ENCODE measurements at regions not wholly inside any gene's neighbourhood (a gene's known extent, or its start where the extent isn't known, plus 50 kb on each side); places are given as distances from the start of the nearest gene placed in this dataset.

- DNase-seq (ENCODE audit: low read depth) = no peak
- no peak for TF ChIP-seq CTCF (IDR thresholded peaks at IDR 0.05; ENCODE audit: insufficient read depth, low read length, severe bottlenecking)
- no peak for FAIRE-seq
- no peaks in the 10 kb centered on the region for H3K27me3 ChIP-seq (ENCODE audit: control insufficient read depth, insufficient read depth, low read length)
- H3K4me3 ChIP-seq (ENCODE audit: low read depth, low read length) = no peak overlapping the region
- H3K36me3 ChIP-seq (ENCODE audit: control insufficient read depth, insufficient read depth, low read length) = no peaks in the 10 kb centered on the region
Measured at GRCh38 chr12:17416748-17417147, 673.2 kb downstream of the RERGL start.

GRCh38 chr12:17414596-17414995 lies 675.4 kb downstream of the RERGL start:
- no peaks in the 10 kb centered on the region for H3K27me3 ChIP-seq (ENCODE audit: control insufficient read depth, insufficient read depth, low read length)
- no peak for FAIRE-seq

GRCh38 chr12:17411662-17412061 lies 678.3 kb downstream of the RERGL start:
- no peak for TF ChIP-seq CTCF (IDR thresholded peaks at IDR 0.05; ENCODE audit: insufficient read depth, low read length, severe bottlenecking)
- Histone ChIP-seq H3K4me3 (ENCODE audit: low read depth, low read length) (no peak overlapping the region), H3K27me3 (ENCODE audit: control insufficient read depth, insufficient read depth, low read length) (no peaks in the 10 kb centered on the region), H3K36me3 (ENCODE audit: control insufficient read depth, insufficient read depth, low read length) (no peaks in the 10 kb centered on the region)
- no peak for DNase-seq (ENCODE audit: low read depth)
- FAIRE-seq = no peak

More at GRCh38 chr12:17414596-17414995, 675.4 kb downstream of the RERGL start:
- DNase-seq (ENCODE audit: low read depth) = no peak
- no peak for TF ChIP-seq CTCF (IDR thresholded peaks at IDR 0.05; ENCODE audit: insufficient read depth, low read length, severe bottlenecking)
- no peak overlapping the region for H3K4me3 ChIP-seq (ENCODE audit: low read depth, low read length)
- no peaks in the 10 kb centered on the region for H3K36me3 ChIP-seq (ENCODE audit: control insufficient read depth, insufficient read depth, low read length)

GRCh38 chr12:17388679-17389078 lies 701.3 kb downstream of the RERGL start:
- Histone ChIP-seq H3K4me3 (ENCODE audit: low read depth, low read length) (no peak overlapping the region), H3K36me3 (ENCODE audit: control insufficient read depth, insufficient read depth, low read length) (no peaks in the 10 kb centered on the region), H3K27me3 (ENCODE audit: control insufficient read depth, insufficient read depth, low read length) (no peaks in the 10 kb centered on the region)
- TF ChIP-seq CTCF (IDR thresholded peaks at IDR 0.05; ENCODE audit: insufficient read depth, low read length, severe bottlenecking) = no peak
- DNase-seq (ENCODE audit: low read depth) = no peak
- FAIRE-seq = no peak

DNA sequence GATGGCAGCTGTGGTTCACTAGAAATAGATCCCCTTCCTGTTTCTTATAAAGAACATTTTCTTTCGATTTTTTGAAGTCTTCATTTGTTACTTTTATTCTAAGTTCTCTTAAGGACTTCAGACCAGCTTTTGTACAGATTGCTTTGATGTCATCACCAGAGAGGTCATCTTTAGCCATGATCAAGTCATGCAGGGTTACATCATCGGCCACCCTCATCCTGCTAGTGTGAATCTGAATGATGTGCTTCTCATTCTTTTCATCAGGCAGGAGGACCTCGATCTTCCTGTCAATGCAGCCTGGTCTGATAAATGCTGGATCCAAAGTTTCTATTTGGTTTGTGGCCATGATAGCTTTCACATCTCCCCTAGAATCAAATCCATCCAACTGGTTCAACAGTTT lies 706.7 kb downstream of the RERGL start:
- H3K36me3 ChIP-seq (ENCODE audit: control insufficient read depth, insufficient read depth, low read length) = no peaks in the 10 kb centered on the region
- DNase-seq (ENCODE audit: low read depth) = no peak
- FAIRE-seq = no peak
- H3K4me3 ChIP-seq (ENCODE audit: low read depth, low read length) = no peak overlapping the region
- H3K27me3 ChIP-seq (ENCODE audit: control insufficient read depth, insufficient read depth, low read length) = no peaks in the 10 kb centered on the region
- no peak for TF ChIP-seq CTCF (IDR thresholded peaks at IDR 0.05; ENCODE audit: insufficient read depth, low read length, severe bottlenecking)

DNA sequence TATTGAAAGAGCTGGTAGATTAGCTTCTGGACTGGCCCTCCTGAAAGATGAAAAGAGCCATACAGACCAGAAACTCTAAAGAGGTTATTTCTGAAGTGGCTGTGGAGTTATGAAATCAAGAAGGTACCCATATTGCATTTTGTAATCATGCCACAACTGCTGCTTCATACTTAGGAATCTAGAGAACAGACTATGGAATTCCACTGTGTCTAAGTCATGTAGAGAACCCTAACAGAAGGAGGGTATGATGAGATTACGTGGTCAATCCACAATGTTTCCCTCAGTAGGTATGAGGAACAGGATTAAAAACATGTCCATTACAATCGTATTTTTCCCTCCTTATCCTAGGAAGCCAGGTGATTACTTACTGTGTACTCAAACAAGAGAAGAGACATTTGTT lies 708.8 kb downstream of the RERGL start:
- FAIRE-seq = no peak
- Histone ChIP-seq H3K36me3 (ENCODE audit: control insufficient read depth, insufficient read depth, low read length) (no peaks in the 10 kb centered on the region), H3K4me3 (ENCODE audit: low read depth, low read length) (no peak overlapping the region), H3K27me3 (ENCODE audit: control insufficient read depth, insufficient read depth, low read length) (no peaks in the 10 kb centered on the region)
- no peak for TF ChIP-seq CTCF (IDR thresholded peaks at IDR 0.05; ENCODE audit: insufficient read depth, low read length, severe bottlenecking)
- peak; percentile 55 for DNase-seq (ENCODE audit: low read depth)

Data from bronchial epithelial cell (primary cell).